ENCODE measurements at regions not wholly inside any gene's neighbourhood (a gene's known extent, or its start where the extent isn't known, plus 50 kb on each side); places are given as distances from the start of the nearest gene placed in this dataset.
A peak's percentile ranks its signal among the peaks of the same experiment; 100 is the strongest.

DNA sequence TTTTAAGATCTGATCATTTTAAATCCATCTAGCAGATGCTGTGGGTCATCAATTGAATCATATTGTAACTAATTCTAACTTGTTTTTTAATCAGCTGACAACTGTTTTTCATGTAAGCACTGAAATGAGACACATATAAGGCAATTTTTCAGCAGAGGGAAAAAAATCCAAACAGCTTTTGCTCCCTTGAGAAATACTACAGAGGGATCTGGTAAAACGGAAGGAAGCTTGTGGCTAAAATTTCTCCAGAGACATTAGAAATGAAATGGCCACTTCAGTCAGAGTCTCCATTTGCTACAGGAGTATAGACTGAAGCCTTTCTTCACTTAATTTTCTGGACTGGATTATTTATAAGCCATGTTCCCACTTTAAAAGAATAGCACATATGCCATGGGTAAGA is 385.9 kb downstream of the MAN2A1 start:
- no peak for DNase-seq

DNA sequence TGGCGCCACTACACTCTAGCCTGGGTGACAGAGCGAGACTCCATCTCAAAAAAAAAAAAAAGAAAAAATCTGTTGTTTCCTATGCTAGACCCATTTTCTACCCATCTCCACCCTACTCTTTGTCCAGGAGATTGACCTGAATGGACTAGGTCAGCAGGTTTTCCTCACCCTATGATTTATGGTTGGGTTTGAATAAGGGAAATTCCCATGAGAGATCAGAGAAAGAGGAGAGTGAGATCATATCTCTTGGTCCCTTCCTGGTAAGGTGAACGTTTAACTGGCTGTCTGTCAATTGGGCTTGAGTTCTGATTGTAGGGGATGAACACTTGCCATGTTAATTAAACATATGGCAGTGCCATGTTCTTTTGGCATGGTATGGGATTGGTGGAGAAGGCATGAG is 387.4 kb downstream of the MAN2A1 start:
- no peak for DNase-seq

- no peak for DNase-seq
Observed at GRCh38 chr5:110082194-110082593, 392.5 kb downstream of the MAN2A1 start.

DNA sequence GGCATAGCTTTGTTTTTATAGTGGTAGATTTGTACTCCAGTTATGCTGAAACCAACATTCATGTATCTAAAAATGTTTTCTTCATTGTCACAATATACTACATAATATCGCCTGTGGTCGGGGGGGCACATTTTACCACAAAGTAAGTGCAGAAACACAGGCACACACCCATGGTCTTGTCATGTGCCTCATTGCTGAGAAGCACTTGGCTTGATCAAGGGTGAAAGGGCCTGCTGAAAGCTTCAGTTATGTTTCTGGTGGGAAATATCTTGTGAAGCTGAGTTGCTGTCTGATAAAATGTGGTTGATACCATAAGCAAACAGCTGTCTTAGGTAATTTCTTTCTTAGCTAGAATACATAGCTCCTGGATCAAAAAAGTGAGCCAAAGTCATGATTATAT is 393.1 kb downstream of the MAN2A1 start:
- no peak for DNase-seq

GRCh38 chr5:110085826-110086225 is 396.1 kb downstream of the MAN2A1 start:
- DNase-seq = no peak

DNA sequence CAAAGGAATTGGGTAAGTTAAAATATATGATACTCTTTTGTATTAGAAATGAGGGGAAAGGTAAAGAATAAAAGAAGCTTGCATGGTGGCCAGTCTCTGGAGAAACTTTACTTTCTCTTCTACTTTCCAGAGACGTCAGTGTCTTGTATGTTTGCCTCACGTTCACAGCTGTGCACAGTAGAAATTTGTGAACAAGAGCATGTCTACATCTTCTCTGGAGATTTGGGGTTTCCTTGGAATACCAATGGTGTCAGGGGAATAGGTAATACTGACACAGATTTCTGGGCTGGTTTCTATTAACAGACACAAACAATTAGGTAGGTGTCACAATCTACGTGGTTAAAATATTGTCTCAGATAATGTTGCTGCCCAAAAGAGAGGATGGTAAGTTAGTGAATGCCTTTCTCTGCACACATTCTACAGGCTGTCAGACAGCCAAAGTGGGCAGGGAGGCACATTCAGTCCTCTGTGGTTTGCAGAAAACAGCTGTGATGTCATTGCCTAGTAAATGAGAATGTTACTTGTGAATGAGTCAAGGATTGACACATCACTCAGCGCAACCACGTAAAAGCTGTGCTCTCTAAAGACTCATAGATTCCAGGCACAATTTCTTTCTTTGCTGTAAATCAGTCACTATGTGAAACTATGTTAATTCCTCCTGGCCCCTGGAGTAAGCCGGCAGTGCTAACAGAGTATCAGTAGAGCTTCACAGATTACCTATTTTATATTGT is 397.1 kb downstream of the MAN2A1 start:
- no peak for DNase-seq

GRCh38 chr5:110087829-110088228 is 398.1 kb downstream of the MAN2A1 start:
- no peak for DNase-seq

GRCh38 chr5:110088676-110089436 is 399.1 kb downstream of the MAN2A1 start:
- DNase-seq = no peak

DNA sequence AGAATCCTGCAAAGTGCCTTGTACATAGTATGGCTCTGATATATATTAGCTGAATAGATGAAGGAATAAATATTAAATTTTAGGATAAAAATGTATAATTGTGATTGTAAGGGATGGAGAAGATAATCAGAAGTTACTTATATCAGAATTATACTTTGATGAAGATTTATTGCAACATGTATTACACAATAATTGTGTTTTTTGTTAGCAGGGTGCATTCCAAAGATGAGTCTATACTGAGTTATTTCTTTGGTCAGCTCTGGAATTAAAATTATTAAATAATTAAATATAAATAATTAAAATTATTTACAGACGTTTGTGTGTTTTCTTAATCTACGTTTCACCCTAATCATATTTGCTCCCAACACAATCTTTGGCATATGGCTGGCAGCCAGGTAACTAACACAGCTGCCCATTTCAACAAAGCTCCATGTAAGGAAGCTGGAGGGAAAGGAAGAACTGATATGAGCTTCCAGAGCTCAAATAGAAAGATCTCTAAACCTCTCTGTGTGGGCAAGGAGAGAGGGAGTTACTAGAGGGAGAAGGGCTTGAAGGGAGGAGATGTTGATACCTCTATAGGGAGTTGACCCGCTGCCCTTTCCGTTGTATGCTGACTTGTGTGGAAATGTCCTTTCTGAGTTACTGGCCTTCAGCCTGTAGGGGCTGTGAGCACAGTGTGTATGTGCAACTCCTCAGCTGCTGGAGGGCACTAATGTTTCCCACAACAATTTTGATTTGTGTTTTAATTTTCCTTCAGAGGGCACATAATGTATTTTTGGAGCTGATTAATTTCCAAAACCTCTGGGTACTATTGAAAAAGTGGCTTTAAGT is 403.4 kb downstream of the MAN2A1 start:
- DNase-seq = no peak

GRCh38 chr5:110094109-110094508 is 404.4 kb downstream of the MAN2A1 start:
- DNase-seq = no peak

DNA sequence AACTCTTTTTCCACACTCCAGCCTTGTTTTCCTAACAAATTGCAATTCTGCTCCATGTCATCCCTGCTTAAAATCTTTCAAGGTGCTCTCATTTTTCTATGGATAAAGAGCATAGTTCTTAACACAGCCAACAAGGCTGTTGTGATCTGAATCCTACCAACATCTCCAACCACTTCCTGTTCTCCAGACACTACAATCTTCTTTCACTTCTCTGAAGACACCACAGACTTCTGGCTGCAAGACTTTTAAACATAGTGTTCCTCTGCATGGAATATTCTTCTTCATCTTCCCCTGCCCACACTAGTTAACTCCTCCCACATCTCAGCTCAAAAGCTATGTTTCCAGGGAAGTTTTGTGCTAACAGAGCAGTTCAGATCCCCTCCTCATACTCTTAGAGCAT is 404.8 kb downstream of the MAN2A1 start:
- no peak for DNase-seq

- no peak for DNase-seq
Observed at GRCh38 chr5:110096419-110096818, 406.7 kb downstream of the MAN2A1 start.

DNA sequence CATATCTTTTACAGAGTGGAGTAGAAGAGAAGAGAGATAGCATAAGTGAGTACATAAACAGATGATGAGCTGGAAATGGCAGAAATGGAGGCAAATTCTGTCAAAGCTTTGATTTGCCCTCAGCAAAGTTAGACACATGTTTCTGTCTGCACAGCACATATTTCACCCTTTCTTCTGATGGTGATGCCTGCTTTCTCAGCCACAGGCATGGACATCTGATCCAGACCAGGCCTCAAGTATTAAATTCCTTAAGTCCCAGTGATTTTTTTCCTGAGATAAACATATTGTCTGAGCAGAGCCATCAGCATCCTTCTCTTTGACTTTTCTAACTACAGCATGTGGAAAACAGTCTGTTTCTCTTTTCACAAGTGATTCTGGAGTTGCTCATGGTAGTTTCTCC is 409.8 kb downstream of the MAN2A1 start:
- no peak for DNase-seq

GRCh38 chr5:110103081-110103480 is 413.4 kb downstream of the MAN2A1 start:
- DNase-seq = no peak

DNA sequence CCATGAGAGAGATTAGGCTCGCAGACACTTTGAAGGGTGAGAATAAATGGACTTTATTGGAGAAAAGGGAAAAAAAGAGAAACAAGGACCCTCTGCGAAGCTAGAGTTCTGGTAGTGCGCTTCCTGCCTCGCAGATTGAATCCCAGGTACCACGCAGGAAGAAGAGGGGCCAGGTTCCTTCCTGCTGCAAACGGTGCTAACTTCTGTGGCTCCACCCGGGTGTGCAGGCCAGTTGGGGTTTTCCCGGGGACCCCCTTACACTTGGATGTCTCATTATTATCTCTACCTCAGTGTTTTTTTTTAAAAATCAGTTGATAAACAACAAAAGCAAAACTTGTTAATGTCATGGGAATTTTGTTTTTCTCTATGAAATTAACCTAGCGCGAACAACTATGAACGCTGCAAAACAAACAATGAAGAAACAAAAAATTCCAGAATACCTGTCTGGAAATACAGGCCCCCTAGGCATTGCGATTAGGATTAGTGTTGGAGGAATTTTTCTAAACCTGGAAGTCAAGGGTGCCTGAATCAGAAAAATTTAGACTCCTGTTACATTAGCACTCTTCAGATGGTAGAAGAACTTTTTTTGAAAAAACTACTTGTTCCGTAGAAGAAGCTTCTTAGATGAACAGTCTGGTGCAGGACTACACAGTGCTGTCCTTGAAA is 414.5 kb downstream of the MAN2A1 start:
- DNase-seq = no peak

- no peak for DNase-seq
Observed at GRCh38 chr5:110104726-110105669, 415.3 kb downstream of the MAN2A1 start.

DNA sequence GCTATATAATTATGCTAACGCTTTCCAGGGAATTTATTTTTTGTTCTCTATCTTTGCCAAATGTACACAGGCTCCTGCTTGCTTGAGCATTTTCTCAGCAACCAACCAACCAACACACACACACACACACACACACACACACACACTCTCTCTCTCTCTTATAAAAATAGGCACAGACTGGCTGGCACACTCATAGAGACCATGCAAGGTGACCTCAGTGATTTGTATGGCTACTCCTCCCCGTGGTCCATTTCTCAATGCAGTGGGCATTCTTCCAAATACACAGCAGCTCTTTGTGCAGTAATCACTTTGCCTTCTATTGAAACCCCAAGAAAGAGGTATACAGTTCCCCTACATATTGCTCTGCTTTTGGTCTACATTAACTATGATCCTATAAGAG is 416.0 kb downstream of the MAN2A1 start:
- DNase-seq = peak; percentile 10

DNA sequence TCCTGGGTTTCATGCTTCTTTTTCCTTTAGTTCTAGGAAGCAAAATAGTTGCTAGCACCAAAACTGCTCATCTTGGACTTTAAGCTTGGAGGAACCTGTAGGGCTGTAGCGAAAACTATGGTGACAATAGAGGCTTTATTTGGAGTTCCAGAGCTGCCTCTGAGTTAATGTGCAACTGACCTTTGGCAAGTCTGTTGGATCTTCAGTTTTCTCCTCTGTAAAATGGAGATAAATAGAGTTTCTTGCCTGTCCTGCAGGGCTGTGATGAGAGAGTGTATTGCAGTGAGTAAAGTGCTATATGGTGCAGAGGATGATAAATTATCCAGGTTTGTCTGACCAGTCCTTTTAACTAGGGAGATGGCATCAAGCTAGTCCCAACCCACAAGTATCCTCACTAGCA is 417.0 kb downstream of the MAN2A1 start:
- no peak for DNase-seq

- DNase-seq = no peak
Observed at GRCh38 chr5:110108520-110108919, 418.8 kb downstream of the MAN2A1 start.

GRCh38 chr5:110109667-110110066 is 419.9 kb downstream of the MAN2A1 start:
- no peak for DNase-seq

- DNase-seq = no peak
Observed at GRCh38 chr5:110112348-110112747, 422.6 kb downstream of the MAN2A1 start.
